ENCODE measurements at regions not wholly inside any gene's neighbourhood (a gene's known extent, or its start where the extent isn't known, plus 50 kb on each side); places are given as distances from the start of the nearest gene placed in this dataset.

GRCh38 chr5:155733935-155734334 lies 593.0 kb upstream of the SGCD start:
- intact Hi-C loops (cut with DNase I) = no loop called here
- DNase-seq = no peak

- peak in 1 of 10 donors; percentile 9 for DNase-seq
- intact Hi-C loops (cut with DNase I) = no loop called here
These were observed 591.6 kb upstream of the SGCD start for GRCh38 chr5:155735388-155735787.

- DNase-seq = no peak
- intact Hi-C loops (cut with DNase I) = no loop called here
These were observed 588.3 kb upstream of the SGCD start for GRCh38 chr5:155738616-155739015.

- intact Hi-C loops (cut with DNase I) = no loop called here
- DNase-seq = no peak
These were observed 580.5 kb upstream of the SGCD start for GRCh38 chr5:155746367-155747038.

GRCh38 chr5:155750101-155750500 lies 576.9 kb upstream of the SGCD start:
- intact Hi-C loops (cut with DNase I) = no loop called here
- DNase-seq = no peak

GRCh38 chr5:155750571-155750970 lies 576.4 kb upstream of the SGCD start:
- no peak for DNase-seq
- intact Hi-C loops (cut with DNase I) = no loop called here

- intact Hi-C loops (cut with DNase I) = no loop called here
- DNase-seq = no peak
These were observed 572.9 kb upstream of the SGCD start for GRCh38 chr5:155753943-155754581.

GRCh38 chr5:155759252-155759651 lies 567.7 kb upstream of the SGCD start:
- DNase-seq = no peak
- intact Hi-C loops (cut with DNase I) = no loop called here

GRCh38 chr5:155759984-155760383 lies 567.0 kb upstream of the SGCD start:
- intact Hi-C loops (cut with DNase I) = no loop called here

GRCh38 chr5:155761502-155761901 lies 565.5 kb upstream of the SGCD start:
- intact Hi-C loops (cut with DNase I) = no loop called here
- no peak for DNase-seq

More at GRCh38 chr5:155759984-155760383, 567.0 kb upstream of the SGCD start:
- no peak for DNase-seq

- intact Hi-C loops (cut with DNase I) = no loop called here
- peak in 1 of 10 donors; percentile 44 for DNase-seq
These were observed 561.2 kb upstream of the SGCD start for GRCh38 chr5:155765715-155766114.

GRCh38 chr5:155767470-155767869 lies 559.5 kb upstream of the SGCD start:
- no peak for DNase-seq
- intact Hi-C loops (cut with DNase I) = no loop called here

GRCh38 chr5:155768332-155768731 lies 558.6 kb upstream of the SGCD start:
- intact Hi-C loops (cut with DNase I) = no loop called here
- no peak for DNase-seq

- no peak for DNase-seq
- intact Hi-C loops (cut with DNase I) = no loop called here
These were observed 554.8 kb upstream of the SGCD start for GRCh38 chr5:155772009-155772662.

GRCh38 chr5:155773680-155774079 lies 553.3 kb upstream of the SGCD start:
- intact Hi-C loops (cut with DNase I) = no loop called here
- DNase-seq = no peak

GRCh38 chr5:155780260-155780659 lies 546.7 kb upstream of the SGCD start:
- DNase-seq = no peak
- intact Hi-C loops (cut with DNase I) = no loop called here

GRCh38 chr5:155783246-155783645 lies 543.7 kb upstream of the SGCD start:
- DNase-seq = no peak
- intact Hi-C loops (cut with DNase I) = no loop called here

GRCh38 chr5:155783791-155784190 lies 543.2 kb upstream of the SGCD start:
- no peak for DNase-seq
- intact Hi-C loops (cut with DNase I) = no loop called here

GRCh38 chr5:155786108-155786507 lies 540.9 kb upstream of the SGCD start:
- intact Hi-C loops (cut with DNase I) = no loop called here

GRCh38 chr5:155792873-155793272 lies 534.1 kb upstream of the SGCD start:
- DNase-seq = no peak
- intact Hi-C loops (cut with DNase I) = no loop called here

More at GRCh38 chr5:155786108-155786507, 540.9 kb upstream of the SGCD start:
- no peak for DNase-seq

GRCh38 chr5:155794795-155795194 lies 532.2 kb upstream of the SGCD start:
- intact Hi-C loops (cut with DNase I) = no loop called here
- no peak for DNase-seq

GRCh38 chr5:155799308-155799707 lies 527.7 kb upstream of the SGCD start:
- DNase-seq = no peak
- intact Hi-C loops (cut with DNase I) = no loop called here
